HG02970 (cell line): ENCODE measurements at regions not wholly inside any gene's neighbourhood (a gene's known extent, or its start where the extent isn't known, plus 50 kb on each side); places are given as distances from the start of the nearest gene placed in this dataset.

Experiments
- ATAC-seq: cut with Tn5 transposase; IDR thresholded peaks from one replicate; pipeline ENCODE4 v1.9.1; 2021; ENCODE audit warnings: mild to moderate bottlenecking, moderate library complexity, moderate number of reproducible peaks; ENCODE audit not compliant: unreplicated experiment, low FRiP score

DNA sequence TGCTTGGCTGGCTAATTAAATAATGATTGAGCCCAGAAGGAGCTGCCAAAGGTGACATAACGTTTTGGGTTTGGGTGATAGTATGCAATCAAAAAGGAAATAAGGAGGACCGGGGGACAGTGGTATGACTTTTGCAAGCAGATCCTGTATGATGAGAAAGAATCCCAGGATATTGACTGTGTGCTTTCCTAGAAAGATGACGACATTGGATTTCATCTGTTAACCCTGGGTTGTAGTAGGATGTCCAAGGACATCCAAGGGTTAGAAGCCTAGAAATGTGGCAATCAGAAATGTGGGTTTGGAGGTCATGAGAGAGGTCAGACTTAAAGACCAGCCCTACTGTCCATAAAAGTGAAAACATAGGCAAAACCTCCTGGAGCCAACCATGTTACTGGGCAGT is 50.3 kb upstream of the HMHB1 start:
- no peak for ATAC-seq

DNA sequence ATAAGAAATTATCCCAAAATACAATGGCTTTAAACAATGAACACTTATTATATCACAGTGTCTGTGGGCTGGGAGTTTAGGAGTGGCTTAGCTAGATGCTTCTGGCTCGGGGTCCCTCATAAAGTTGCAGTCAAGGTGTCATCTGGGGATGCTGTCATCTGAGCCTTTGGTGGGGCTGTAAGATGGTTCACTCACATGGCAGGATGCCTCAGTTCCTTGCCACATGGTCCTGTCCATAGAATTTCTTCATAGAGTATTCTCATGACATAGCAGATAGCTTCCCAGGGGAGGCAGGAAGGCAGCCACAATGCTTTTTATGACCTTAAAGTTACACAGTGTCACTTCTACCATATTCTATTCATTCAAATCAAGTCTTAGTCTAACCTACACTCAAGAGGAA is 51.2 kb upstream of the HMHB1 start:
- ATAC-seq, result no peak

DNA sequence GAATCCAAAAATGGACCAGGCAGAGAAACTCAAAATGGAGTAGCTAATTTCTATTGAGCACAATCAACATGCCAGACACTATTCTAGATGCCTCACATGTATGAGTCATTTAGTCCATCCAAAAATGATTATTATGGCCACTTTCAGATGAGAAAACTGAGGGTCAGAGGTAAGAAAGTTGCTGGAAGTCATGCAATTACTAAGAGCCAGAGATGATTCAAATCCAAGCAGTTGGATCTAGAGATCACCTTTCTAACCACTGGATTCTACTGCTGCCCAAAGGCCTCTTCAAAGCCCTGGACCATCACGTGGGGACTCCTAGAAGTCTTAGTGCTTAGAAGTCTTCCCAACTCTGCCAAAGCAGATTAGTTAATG is 51.8 kb upstream of the HMHB1 start:
- no peak for ATAC-seq

DNA sequence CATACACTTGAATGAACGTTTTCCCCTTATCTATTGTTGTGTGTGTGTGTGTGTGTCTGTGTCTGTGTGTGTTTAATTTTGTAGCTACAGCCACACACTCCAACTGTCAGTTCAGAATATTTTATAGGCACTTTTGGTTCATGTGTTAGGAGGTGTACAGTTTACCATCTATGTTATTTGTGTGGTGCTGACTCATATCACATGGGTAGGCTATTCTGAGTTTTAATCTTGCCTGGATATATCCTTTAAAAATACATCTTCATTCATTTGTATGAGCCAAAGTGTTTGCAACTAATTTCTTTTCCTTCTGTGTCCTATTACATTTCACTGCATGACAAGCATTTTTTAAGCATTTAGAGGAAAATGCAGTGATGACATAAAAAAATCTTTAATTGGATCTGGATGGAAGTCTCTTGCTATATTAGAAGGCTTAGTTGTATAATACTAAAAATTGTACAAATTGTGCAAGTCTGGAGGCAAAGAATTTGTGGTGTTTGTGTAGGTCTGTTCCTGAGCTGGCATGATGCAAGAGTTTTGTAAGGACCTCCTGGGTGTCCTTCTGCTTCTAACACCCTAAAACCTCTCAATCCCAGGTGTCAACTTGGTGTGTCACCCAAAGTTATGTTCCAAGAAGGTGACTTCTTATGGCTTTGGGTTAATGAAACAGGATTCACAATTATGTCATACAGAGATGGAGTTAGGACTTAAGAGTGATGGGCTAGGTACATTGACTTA is 52.4 kb upstream of the HMHB1 start:
- no peak for ATAC-seq

DNA sequence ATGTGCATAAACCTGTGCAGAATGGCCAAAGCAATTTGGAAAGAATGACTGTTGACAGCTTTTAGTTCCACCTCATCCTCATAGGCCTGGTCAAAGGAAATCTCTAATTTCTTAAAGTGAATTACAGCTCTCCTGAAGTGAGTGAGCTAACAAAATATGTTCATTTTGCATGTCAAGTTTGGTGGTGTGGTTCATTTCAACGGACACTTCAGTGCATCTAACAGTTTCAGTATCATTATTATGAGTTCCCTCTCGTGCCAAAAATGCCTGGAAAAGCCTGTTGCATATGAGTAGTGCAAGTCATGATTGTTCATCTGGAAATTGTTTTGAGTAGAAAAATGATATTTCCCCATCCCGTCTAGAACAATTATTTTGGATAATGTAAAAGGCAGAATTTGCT is 53.2 kb upstream of the HMHB1 start:
- no peak for ATAC-seq

DNA sequence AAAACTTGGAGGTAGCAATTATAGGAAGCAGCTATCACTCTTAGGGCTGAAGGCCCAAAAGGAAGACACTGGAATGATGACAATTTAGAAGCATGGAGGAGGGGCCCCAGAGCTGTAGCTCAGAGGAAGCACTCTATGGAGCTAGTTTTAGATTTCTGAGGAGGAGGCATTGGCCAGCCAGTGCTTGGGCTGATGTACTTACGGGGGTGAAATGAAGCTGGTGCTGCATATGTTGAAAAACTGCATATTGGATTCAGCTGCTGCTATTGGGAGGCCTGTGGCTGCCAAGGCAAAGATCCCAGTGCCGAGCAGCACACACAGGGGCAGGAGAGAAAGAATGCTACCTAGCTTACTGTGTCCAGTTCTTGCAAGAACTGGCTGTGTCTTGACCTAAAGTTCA is 53.9 kb upstream of the HMHB1 start:
- ATAC-seq, result no peak

DNA sequence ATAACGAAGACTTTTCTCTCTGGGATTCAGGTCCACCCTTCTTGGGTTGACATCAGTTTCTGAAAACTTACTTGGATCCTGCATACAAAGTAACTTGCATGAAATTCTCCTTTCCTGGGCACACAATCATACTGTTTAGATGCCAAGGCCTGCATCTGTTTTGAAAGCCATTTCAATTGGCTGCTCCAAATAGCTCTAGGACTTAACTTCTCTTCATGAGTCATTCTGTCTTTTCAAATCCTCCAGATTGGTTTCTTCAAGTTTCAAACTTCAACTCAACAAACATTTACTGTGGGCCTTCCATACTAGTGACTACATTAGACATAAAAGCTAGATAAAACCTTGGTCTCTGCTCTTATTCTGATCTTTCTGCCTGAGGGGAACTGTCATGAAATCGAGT is 54.8 kb upstream of the HMHB1 start:
- ATAC-seq, result no peak

DNA sequence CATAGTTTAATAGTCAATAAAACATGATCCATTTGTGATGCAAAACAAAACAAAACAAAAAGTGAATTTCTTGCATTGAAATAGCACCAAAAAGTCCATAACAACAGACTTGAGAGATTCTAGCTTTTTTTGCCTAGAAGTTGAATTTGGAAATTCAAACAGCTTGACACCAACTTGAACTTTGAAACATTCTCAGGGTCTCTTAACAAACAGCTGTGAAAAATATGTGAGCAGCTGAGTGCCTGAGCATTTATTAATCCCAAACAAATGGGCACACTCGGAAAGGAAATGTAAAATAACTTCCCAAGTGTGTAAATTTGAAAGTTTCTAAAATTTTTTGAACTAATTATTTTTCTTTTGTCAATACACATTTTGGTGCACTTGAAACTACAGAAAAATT is 56.0 kb upstream of the HMHB1 start:
- no peak for ATAC-seq

DNA sequence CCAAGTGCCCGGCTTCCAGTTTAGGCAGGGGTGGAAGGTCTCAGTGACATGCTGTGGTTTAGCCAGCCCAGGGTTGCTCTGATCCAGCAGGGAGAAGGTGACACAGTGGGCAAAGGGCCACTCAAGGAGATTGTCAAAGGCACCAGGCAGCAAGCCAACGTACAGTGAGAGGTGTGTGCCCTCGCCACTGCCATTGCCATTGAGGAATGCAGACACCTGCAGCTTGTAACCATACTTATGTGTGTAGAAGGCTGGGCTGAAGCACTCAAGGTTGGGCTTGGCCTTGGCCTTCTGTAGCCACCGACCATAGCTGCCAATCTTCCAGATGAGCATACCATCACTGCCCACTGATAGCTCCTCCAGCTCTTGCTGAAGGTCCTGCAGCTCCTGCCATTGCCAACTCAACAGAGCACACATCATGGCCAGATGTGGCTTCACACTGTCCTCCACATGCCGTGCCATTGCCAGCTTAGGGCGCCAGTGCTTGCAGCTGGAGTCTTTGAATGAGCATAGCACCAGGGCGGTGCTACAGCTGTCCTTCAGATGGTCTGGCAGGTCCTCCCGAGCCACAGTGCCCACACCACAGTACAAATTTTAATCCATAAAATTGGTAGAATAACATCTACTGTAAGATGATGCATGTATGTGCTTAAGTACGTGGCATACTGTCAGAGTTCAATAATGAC is 59.7 kb upstream of the HMHB1 start:
- ATAC-seq, result no peak

DNA sequence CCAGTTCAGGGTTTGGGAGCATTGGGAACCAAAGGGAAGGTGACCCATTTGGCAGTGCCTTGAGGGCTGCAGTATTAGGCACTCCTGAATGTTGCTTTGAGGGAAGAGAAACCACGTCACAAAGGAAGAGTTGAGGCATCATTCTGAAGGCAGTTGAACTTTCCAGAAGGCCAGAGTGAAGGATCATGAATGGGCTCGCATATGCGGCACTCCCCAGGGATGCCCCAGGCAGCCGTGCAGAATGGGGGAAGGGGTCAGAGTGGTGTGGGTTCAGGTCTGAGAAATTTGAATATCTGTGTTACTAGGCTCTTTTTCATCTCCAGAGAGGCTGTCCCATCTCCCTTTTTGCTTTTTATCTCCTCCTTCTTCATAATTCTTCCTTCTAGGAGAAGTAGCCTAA is 60.6 kb upstream of the HMHB1 start:
- ATAC-seq, result no peak

DNA sequence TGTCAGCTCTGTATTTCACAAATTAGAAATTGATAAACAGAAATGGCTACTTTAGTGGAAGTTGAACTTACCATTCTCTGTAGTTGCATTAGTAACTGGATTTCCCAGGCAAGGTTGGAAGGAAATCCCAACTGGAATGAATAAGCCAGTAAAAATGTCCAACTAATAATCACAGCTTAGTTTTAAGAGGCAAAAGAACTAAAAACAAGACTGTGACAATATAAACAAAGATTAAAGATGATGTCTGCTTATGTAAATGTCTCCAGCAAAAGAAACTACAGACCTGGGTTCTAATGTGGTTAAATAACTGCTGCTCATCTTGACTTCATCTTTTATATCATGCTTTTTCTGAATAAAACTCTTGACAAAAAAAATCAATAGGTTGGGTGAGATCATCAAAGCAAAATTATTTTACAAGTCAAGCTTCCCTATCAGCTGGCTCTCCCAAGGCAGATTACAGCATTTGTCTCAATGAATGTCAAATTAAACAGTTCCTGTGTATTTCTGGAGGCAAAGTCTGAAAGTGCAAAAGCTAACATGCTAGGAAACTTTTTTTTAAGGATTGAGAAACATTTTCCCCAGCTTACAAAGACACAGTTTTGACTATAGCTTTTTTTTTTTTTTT is 62.3 kb upstream of the HMHB1 start:
- no peak for ATAC-seq

DNA sequence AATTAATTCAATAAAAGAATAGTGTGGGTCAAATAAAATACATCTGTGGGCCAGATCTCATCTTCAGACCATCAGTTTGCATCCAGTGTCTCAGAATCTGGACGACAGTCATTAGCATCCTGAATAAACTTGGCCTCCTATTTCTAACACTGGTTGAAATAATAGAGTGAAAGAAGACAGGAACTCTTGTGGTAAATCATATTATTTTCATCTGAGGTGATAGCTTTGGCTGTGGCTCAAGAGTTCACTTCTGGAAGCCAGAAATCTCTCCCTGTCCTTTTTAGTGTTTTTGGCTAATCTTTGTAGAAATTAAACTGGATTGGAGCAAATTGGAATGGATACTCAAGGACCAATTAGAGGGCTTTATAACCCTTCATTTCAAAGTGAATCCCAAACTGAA is 63.4 kb upstream of the HMHB1 start:
- ATAC-seq, result no peak

DNA sequence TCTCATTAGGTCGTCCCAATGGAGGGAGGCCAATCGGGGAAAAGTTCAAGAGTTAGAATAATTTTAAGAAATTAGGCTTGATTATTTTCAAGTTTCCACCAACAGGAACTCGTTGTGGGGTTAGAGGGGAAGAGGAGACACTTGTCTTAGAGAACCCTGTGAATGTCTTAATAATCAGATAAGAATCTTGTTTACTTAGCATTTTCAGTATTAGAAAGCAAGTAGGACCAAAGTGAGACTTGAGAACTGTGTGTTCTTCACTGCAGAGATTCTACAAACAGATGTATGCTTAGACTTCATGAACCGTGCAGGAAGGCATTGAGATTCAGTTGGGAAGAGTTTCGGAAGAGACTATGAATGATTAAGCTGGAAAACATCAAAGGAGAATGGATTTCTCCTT is 69.0 kb upstream of the HMHB1 start:
- no peak for ATAC-seq

DNA sequence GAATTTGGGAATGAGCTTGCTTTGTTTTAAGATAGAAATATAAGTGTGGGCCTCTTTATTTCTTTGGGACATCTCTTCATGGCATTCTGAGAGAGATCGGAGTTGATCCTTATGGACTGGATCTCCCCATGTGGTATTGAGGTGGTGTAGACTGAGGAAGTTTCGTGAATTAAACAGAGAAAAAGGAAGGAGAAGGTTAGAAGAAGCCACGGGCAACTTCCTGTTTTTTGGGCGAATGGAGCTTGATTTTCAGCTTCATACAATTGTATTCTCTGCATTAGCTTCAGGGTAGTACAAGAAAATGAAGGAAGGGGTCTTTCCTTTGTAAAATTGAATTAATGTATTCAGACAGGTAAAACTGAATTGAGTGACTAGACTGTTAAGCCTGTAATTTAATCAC is 70.5 kb upstream of the HMHB1 start:
- ATAC-seq, result no peak

DNA sequence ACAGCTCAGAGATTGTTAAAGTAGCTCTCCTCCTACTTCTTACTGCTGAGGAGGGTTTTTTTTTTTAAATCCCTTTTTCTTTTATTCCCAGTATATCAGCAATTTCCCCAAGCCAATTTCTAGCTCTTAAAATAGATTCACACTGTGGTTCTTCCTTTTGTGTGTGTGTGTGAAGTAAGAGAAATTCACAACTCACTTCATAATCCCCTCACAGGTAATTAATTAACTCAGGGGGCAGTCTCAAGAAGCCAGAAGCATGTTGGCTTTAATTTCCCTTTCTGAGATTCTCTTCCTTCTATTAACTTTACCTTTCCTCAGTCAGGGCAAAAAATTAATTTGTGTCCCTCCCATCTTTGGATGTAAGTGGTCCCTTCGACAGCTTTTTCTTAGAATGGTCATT is 71.0 kb upstream of the HMHB1 start:
- ATAC-seq, result no peak

DNA sequence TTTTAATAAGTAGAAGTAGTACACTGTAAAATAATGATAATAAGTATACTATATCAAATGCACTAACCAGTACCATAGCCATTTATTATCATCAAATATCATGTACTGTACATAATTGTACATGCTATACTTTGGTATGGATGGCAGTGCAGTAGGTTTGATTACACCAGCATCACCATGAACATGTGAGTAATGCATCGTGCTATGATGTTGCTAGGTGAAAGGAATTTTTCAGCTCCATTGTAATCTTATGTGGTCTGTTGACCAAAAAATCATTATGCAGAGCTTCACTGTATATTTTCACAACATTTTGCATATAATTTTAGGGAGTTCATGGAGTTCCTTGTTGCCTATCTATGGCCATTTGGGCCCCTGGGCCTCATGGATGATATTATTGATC is 72.2 kb upstream of the HMHB1 start:
- no peak for ATAC-seq

DNA sequence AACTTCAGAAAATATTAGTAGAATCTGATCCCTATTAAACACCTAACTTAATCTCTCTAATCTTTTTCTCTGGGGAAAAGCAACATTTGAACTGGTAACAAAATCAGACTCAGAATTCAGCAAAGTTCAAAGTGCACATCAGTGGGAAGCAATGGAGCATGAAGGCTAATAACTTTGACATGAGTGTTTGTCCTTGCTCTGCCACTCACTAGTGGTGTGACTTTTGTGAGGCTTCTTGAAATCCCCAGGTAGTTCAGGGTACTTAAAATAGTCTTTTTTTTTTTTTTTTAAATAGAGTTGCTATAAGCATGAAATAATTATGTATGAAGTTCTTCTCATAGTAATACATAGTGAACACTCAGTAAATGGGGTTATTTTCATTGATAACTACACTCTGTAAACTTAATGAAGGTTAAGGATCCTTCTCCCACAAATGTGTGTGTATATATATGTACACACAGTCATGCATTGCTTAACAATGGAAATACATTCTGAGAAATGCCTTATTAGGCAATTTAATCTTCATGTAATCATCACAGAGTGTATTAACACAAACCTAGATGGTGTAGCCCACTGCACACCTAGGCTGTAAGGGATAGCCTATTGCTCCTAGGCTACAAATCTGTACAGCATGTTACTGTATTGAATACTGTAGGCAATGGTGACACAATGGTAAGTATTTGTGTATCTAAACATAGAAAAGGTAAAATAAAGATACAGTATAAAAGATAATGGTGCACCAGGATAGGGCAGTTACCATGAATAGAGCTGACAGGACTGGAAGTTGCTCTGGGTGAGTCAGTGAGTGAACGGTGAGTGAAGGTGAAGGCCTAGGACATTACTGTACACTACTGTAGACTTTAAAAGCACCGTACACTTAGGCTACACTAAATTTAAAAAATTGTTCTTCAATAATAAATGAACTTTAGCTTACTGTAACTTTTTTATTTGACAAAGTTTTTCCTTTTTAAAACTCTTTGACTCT is 73.3 kb upstream of the HMHB1 start:
- no peak for ATAC-seq

DNA sequence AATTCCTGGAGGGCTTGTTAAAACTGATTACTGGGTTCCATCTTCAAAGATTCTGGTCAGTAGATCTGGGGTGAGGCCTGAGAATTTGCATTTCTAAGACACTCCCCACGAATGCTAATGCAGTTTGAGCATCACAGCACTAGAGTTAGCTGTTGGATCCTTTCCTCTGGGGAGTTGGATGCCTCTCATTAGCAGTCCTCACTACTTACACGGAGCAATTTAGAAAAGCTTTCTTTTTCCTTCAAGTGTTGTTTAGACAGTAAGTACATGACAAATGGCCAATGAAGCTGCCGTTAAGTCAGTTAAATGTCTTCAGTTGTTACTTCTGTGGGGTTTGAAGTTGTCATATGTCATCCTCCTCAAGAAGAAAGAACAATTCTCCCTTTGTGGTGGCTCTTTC is 74.9 kb upstream of the HMHB1 start:
- ATAC-seq, result no peak

DNA sequence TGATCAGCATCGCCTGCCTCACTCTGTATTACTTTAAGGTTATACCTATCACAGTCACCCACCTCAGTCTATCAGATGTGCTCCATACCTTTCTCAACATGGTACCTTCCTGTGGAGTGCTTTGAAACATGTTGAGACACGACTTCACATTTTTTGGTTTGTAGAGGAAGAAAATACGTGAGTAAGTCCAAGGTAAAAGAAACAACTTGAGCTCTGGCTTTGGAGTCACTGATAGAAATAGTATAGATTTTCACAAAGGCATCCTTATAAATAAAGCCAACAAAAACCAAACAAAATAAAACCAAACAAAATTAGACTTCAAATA is 77.5 kb upstream of the HMHB1 start:
- ATAC-seq, result no peak

DNA sequence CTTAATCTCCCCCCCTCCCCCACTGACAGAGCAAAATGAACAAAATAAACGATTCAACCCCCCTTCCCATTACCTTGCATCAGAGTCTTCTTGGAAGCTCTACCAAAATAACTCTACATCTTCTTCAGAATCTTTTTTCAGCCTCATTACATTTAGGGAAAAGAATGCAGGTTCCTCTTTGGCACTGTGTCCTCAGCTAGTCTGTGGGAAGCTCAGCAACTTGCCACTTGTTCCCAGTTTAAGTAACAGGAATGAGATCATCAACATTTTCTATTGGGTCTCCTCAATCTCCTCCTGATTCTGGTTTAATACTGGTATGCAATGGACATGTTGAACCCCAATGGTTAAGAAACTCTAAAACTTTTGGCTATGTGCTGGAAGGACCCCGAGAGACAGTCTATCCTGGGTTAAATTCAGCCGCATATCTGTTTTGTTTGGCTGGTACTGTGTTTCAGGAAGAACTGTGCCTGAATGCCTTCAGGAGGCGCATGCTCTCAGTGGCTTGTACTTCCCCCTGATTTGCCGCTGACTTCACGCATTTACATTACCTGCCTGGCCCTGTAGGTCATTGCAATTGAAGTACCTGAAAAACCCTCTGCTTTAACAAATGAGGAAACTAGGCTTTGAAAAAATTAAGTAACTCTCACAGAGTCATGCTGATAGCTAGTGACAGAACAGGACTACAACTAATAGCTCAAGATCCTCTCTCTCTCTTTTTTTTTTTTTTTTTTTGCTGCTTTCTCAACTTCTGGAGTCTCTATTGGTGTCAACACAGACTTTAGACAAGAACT is 78.1 kb upstream of the HMHB1 start:
- ATAC-seq, result no peak
